ENCODE measurements at regions not wholly inside any gene's neighbourhood (a gene's known extent, or its start where the extent isn't known, plus 50 kb on each side); places are given as distances from the start of the nearest gene placed in this dataset.

DNA sequence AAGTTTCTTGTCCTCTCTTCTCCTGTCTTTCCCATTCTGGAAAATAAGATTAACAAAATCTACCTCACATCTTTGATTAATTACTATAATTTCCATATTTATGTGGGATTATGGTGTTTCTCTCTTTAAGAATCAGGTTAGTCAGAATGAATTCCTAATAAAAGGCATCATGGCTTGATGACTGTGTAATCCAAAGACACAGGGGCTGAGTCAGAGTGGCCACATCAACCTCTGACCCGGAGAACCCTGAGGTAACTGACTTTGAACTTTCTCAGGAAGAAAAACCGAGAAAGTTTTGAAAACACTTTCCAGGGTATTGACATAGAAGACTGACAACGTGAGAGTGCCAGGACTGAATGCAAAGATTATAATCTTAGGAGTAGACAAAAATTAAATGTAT, 170.3 kb upstream of the MCTP2 start (continued):
- TF ChIP-seq BRCA1 (IDR thresholded peaks at IDR 0.05; ENCODE audit: low read depth, low read length), result no peak
- TF ChIP-seq SRF (IDR thresholded peaks at IDR 0.05; ENCODE audit: low read depth, low read length), result no peak
- TF ChIP-seq EP300 (IDR thresholded peaks at IDR 0.05; ENCODE audit: borderline replicate concordance in 1 of 2, low read depth in 2 of 2, low read length in 2 of 2), result no peak
- no peak for TF ChIP-seq SP2 (IDR thresholded peaks at IDR 0.05; ENCODE audit: low read length)
- no peak for TF ChIP-seq SP4 (IDR thresholded peaks at IDR 0.05; ENCODE audit: low read length)
- TF ChIP-seq KDM1A (IDR thresholded peaks at IDR 0.05; ENCODE audit: borderline replicate concordance, low read length), result no peak

Data from H1 (cell line).